ENCODE measurements at regions not wholly inside any gene's neighbourhood (a gene's known extent, or its start where the extent isn't known, plus 50 kb on each side); places are given as distances from the start of the nearest gene placed in this dataset.

GRCh38 chr13:61294467-61295191 lies 121.0 kb downstream of the PCDH20 start:
- H3K36me3 ChIP-seq: no peaks in the 10 kb centered on the region
- no peaks in the 10 kb centered on the region for H3K9me3 ChIP-seq
- WGBS, 2 donors (ENCODE audit: low coverage in 1 of 2): 85 to 90% methylated on average over 2 of the region's 2 CpGs
- in situ Hi-C loops (cut with MboI; ENCODE audit: low pct_ligation_motif_present in 1 of 4, low pct_unique_long_range_greater_than_20kb in 1 of 4, low sequenced_read_pairs in 3 of 4) (no loop called here), intact Hi-C loops (cut with DNase I; ENCODE audit: low total_unique reads) (no loop called here)
- TF ChIP-seq POLR2AphosphoS5 (IDR thresholded peaks at IDR 0.05) (no peak), CTCF (IDR thresholded peaks at IDR 0.05) (no peak), POLR2A (IDR thresholded peaks at IDR 0.05) (no peak), EP300 (IDR thresholded peaks at IDR 0.05; ENCODE audit: low read depth) (no peak)
- no peaks in the 10 kb centered on the region for H3K27me3 ChIP-seq
- H3K4me3 ChIP-seq: no peak overlapping the region
- H3K4me1 ChIP-seq: no peaks in the 10 kb centered on the region
- no peak for DNase-seq
- H3K27ac ChIP-seq: no peak overlapping the region

GRCh38 chr13:61286148-61286745 lies 129.4 kb downstream of the PCDH20 start:
- no peak for DNase-seq
- no peak for TF ChIP-seq POLR2AphosphoS5 (IDR thresholded peaks at IDR 0.05)
- no peak for TF ChIP-seq CTCF (IDR thresholded peaks at IDR 0.05)
- no peak for TF ChIP-seq POLR2A (IDR thresholded peaks at IDR 0.05)
- no peak for TF ChIP-seq EP300 (IDR thresholded peaks at IDR 0.05; ENCODE audit: low read depth)
- intact Hi-C loops (cut with DNase I; ENCODE audit: low total_unique reads): no loop called here

GRCh38 chr13:61277586-61278276 lies 137.9 kb downstream of the PCDH20 start:
- in situ Hi-C loops (cut with MboI; ENCODE audit: low pct_ligation_motif_present in 1 of 4, low pct_unique_long_range_greater_than_20kb in 1 of 4, low sequenced_read_pairs in 3 of 4) (no loop called here), intact Hi-C loops (cut with DNase I; ENCODE audit: low total_unique reads) (no loop called here)
- Histone ChIP-seq H3K36me3 (no peaks in the 10 kb centered on the region), H3K4me3 (no peak overlapping the region), H3K27me3 (no peaks in the 10 kb centered on the region), H3K27ac (no peak overlapping the region), H3K4me1 (no peaks in the 10 kb centered on the region), H3K9me3 (no peaks in the 10 kb centered on the region)
- no peak for TF ChIP-seq EP300 (IDR thresholded peaks at IDR 0.05; ENCODE audit: low read depth)
- TF ChIP-seq CTCF (IDR thresholded peaks at IDR 0.05): no peak
- TF ChIP-seq POLR2AphosphoS5 (IDR thresholded peaks at IDR 0.05): no peak
- TF ChIP-seq POLR2A (IDR thresholded peaks at IDR 0.05): no peak
- WGBS, 2 donors (ENCODE audit: low coverage in 1 of 2): 76 to 78% methylated on average over 4 to 5 of the region's 5 CpGs
- no peak for DNase-seq

More at GRCh38 chr13:61286148-61286745, 129.4 kb downstream of the PCDH20 start:
- no peaks in the 10 kb centered on the region for H3K36me3 ChIP-seq
- 58 to 59% methylated on average over 4 of the region's 4 CpGs for WGBS, 2 donors (ENCODE audit: low coverage in 1 of 2)
- no peak overlapping the region for H3K4me3 ChIP-seq
- in situ Hi-C loops (cut with MboI; ENCODE audit: low pct_ligation_motif_present in 1 of 4, low pct_unique_long_range_greater_than_20kb in 1 of 4, low sequenced_read_pairs in 3 of 4): no loop called here
- no peak overlapping the region for H3K27ac ChIP-seq
- no peaks in the 10 kb centered on the region for H3K9me3 ChIP-seq
- H3K27me3 ChIP-seq: no peaks in the 10 kb centered on the region
- no peaks in the 10 kb centered on the region for H3K4me1 ChIP-seq

- intact Hi-C loops (cut with DNase I; ENCODE audit: low total_unique reads) (no loop called here), in situ Hi-C loops (cut with MboI; ENCODE audit: low pct_ligation_motif_present in 1 of 4, low pct_unique_long_range_greater_than_20kb in 1 of 4, low sequenced_read_pairs in 3 of 4) (no loop called here)
- 95% methylated on average over 1 of the region's 1 CpG; no CpG with 5 or more reads in 1 of the 2 donors for WGBS, 2 donors (ENCODE audit: low coverage in 1 of 2)
- Histone ChIP-seq H3K36me3 (no peaks in the 10 kb centered on the region), H3K27me3 (no peaks in the 10 kb centered on the region), H3K9me3 (no peaks in the 10 kb centered on the region), H3K27ac (no peak overlapping the region), H3K4me3 (no peak overlapping the region), H3K4me1 (no peaks in the 10 kb centered on the region)
- TF ChIP-seq CTCF (IDR thresholded peaks at IDR 0.05): no peak
- TF ChIP-seq EP300 (IDR thresholded peaks at IDR 0.05; ENCODE audit: low read depth): no peak
- no peak for DNase-seq
Measured at GRCh38 chr13:61277088-61277487, 138.6 kb downstream of the PCDH20 start.

All from transverse colon (tissue), 4 donors.